K562 (cell line): ENCODE measurements at regions not wholly inside any gene's neighbourhood (a gene's known extent, or its start where the extent isn't known, plus 50 kb on each side); places are given as distances from the start of the nearest gene placed in this dataset.

Source experiments
- ATAC-seq: fragments of 200-7000 bp; cut with Tn5 transposase; 3 replicates; pipeline ENCODE4 v1.9.1; 2020; ENCODE audit warnings: moderate library complexity
- BruUV-seq: library from RNA; stranded (reverse); fragments of 400-500 nt; replicated peaks from 2 replicates; lab custom pipeline; 2021; lab: Mats Ljungman, UMichigan
- CTCF ChIA-PET: fragments of 300-600 bp; formaldehyde crosslinking; extraction: SDS; loops from one replicate; lab custom pipeline; 2021; ENCODE audit warnings: low intra/inter-chr PET ratio; lab: Yijun Ruan, JAX
- POLR2A ChIA-PET: fragments of 300-600, 350-650 bp; sonication (Branson Sonifier 250); formaldehyde crosslinking; extraction: SDS; loops from one replicate; lab custom pipeline; 2021; ENCODE audit warnings: antibody characterized with exemption, inconsistent platforms; lab: Yijun Ruan, JAX
- DNase-seq, 4 experiments: peaks; one replicate each; pipeline versions ENCODE4 v3.0.0 to v3.0.0-alpha.2; 2011 to 2018; ENCODE audit warnings: low spot score in 3 of 4, mixed read lengths in 3 of 4; ENCODE audit errors: extremely low read depth in 1 of 4
- FAIRE-seq: peaks from 2 replicates; lab custom pipeline; 2011; peaks lifted over from hg19 to GRCh38; lab: Jason Lieb, UNC
- H2AFZ ChIP-seq: 2 replicates; pipeline ENCODE4 v1.6.0; 2011; ENCODE audit warnings: low read depth, low read length, control low read depth, inconsistent platforms
- H3K27ac ChIP-seq: fragments of 200-600 bp; 3 replicates; pipeline ENCODE4 v1.8.0; 2011; ENCODE audit warnings: low read depth, mild to moderate bottlenecking, control low read depth, inconsistent platforms, low read length, moderate library complexity, mixed read lengths; ENCODE audit errors: extremely low read depth
- H3K27me3 ChIP-seq, 2 experiments: fragments of 300-600 bp in 1 of 2; 2 replicates in 1 of 2; 3 replicates in 1 of 2; pipeline versions ENCODE4 v1.6.0 to v1.8.0; 2011; ENCODE audit warnings: inconsistent platforms in 2 of 2, low read length in 2 of 2, mild to moderate bottlenecking in 1 of 2, mixed read lengths in 1 of 2, moderate library complexity in 1 of 2; ENCODE audit not compliant: control insufficient read depth in 2 of 2, insufficient read depth in 2 of 2
- H3K36me3 ChIP-seq: fragments of 300-600 bp; 3 replicates; pipeline ENCODE4 v1.8.0; 2011; ENCODE audit warnings: mild to moderate bottlenecking, low read length, inconsistent platforms; ENCODE audit not compliant: control insufficient read depth, insufficient read depth
- H3K4me1 ChIP-seq, 2 experiments: fragments of 200-600 bp in 1 of 2; replicated peaks in 1 of 2; 2 replicates in 1 of 2; 3 replicates in 1 of 2; pipeline versions ENCODE4 v1.5.1 to v1.8.0; 2011; ENCODE audit warnings: inconsistent platforms in 2 of 2, low read length in 2 of 2, mild to moderate bottlenecking in 1 of 2, mixed read lengths in 1 of 2, moderate library complexity in 1 of 2; ENCODE audit not compliant: control insufficient read depth in 2 of 2, insufficient read depth in 2 of 2
- H3K4me2 ChIP-seq: 2 replicates; pipeline ENCODE4 v1.6.1; 2011; ENCODE audit warnings: low read length, control low read depth, inconsistent platforms, mixed read lengths; ENCODE audit not compliant: insufficient read depth
- H3K4me3 ChIP-seq: fragments of 200-600 bp; sonication (generic), shearing (Covaris generic); 2 replicates; pipeline ENCODE4 v1.5.1; 2016; ENCODE audit warnings: control low read depth, inconsistent platforms
- H3K79me2 ChIP-seq: fragments of 200-600 bp; 3 replicates; pipeline ENCODE4 v1.8.0; 2011; ENCODE audit warnings: low read length, inconsistent platforms; ENCODE audit not compliant: control insufficient read depth, insufficient read depth
- H3K9ac ChIP-seq, 2 experiments: 2 replicates each; pipeline versions ENCODE4 v1.6.0 to v1.6.1; 2011; ENCODE audit warnings: low read depth in 2 of 2, low read length in 2 of 2, control low read depth in 1 of 2, inconsistent platforms in 1 of 2, mild to moderate bottlenecking in 1 of 2, mixed read lengths in 1 of 2; ENCODE audit not compliant: insufficient read depth in 1 of 2
- H3K9me1 ChIP-seq: one replicate; pipeline ENCODE4 v1.6.0; 2011; ENCODE audit warnings: inconsistent platforms, mild to moderate bottlenecking, low read length, moderate library complexity; ENCODE audit not compliant: control insufficient read depth, insufficient read depth
- H3K9me3 ChIP-seq: replicated peaks from 2 replicates; pipeline ENCODE4 v1.5.1; 2011; ENCODE audit warnings: low read depth, low read length, inconsistent platforms; ENCODE audit not compliant: control insufficient read depth, insufficient read depth
- H4K20me1 ChIP-seq: replicated peaks from 2 replicates; pipeline ENCODE4 v1.6.1; 2011; ENCODE audit warnings: low read length, inconsistent platforms, mixed read lengths; ENCODE audit not compliant: control insufficient read depth, insufficient read depth
- CC2D1A ChIP-seq: fragments of 450-650 bp; IDR thresholded peaks from 2 replicates; pipeline ENCODE4 v1.6.1; 2017; ENCODE audit warnings: mild to moderate bottlenecking
- CEBPB ChIP-seq: fragments of 450-650 bp; IDR thresholded peaks from 2 replicates; pipeline ENCODE4 v1.6.1; 2016; ENCODE audit warnings: missing genetic modification characterization, missing compliant biosample characterization
- CHD1 ChIP-seq: fragments of 200-600 bp; sonication (generic); IDR thresholded peaks from one replicate; pipeline ENCODE4 v1.6.1; 2012; ENCODE audit warnings: mild to moderate bottlenecking, moderate library complexity, low read length, inconsistent platforms
- DPF2 ChIP-seq: fragments of 450-650 bp; IDR thresholded peaks from 2 replicates; pipeline ENCODE4 v1.6.1; 2016
- ETV6 ChIP-seq, 3 experiments: fragments of 150-350 bp in 1 of 3; sonication (generic) in 1 of 3; formaldehyde crosslinking in 1 of 3; IDR thresholded peaks; 2 replicates each; pipeline versions ENCODE4 v1.6.1 to v1.8.0; 2014 to 2022; ENCODE audit warnings: borderline replicate concordance in 2 of 3, low read depth in 2 of 3, antibody characterized with exemption in 1 of 3, low read length in 1 of 3, mild to moderate bottlenecking in 1 of 3, missing genetic modification reagents in 1 of 3
- GABPB2 ChIP-seq: fragments of 250-450 bp; sonication (Bioruptor Pico); conservative IDR thresholded peaks from 2 replicates; pipeline ENCODE4 v1.5.1; 2021; ENCODE audit warnings: mild to moderate bottlenecking
- HDAC2 ChIP-seq: fragments of 450-650 bp; IDR thresholded peaks from 2 replicates; pipeline ENCODE4 v1.6.1; 2016; ENCODE audit warnings: mild to moderate bottlenecking
- HMGN3 ChIP-seq: IDR thresholded peaks from 2 replicates; pipeline ENCODE4 v1.6.1; 2011; ENCODE audit warnings: borderline replicate concordance, low read depth, mild to moderate bottlenecking, mixed read lengths, low read length; ENCODE audit not compliant: insufficient read length; ENCODE audit errors: extremely low read depth
- NR2C2 ChIP-seq, 2 experiments: fragments of 200-800 bp in 1 of 2; sonication (Bioruptor generic) in 1 of 2; sonication (generic) in 1 of 2; formaldehyde crosslinking in 1 of 2; IDR thresholded peaks; 2 replicates each; pipeline versions ENCODE4 v1.6.1 to v1.8.0; 2016 to 2022; ENCODE audit warnings: mild to moderate bottlenecking in 1 of 2, missing compliant biosample characterization in 1 of 2, missing genetic modification characterization in 1 of 2, missing genetic modification reagents in 1 of 2
- NUFIP1 ChIP-seq: fragments of 450-650 bp; IDR thresholded peaks from 2 replicates; pipeline ENCODE4 v1.6.1; 2018; ENCODE audit not compliant: partially characterized antibody
- POLR3A ChIP-seq: IDR thresholded peaks from 2 replicates; pipeline ENCODE4 v1.6.1; 2011; ENCODE audit warnings: borderline replicate concordance, mild to moderate bottlenecking, moderate library complexity; ENCODE audit not compliant: insufficient read length, insufficient read depth; ENCODE audit errors: extremely low read depth
- RBM39 ChIP-seq: fragments of 200-400 bp; formaldehyde crosslinking; optimal IDR thresholded peaks from 2 replicates; pipeline ENCODE3; 2018; ENCODE audit warnings: low read depth, low read length
- RCOR1 ChIP-seq, 2 experiments: IDR thresholded peaks; 2 replicates each; pipeline ENCODE4 v1.6.1; 2012; ENCODE audit warnings: low read depth in 2 of 2, low read length in 2 of 2, borderline replicate concordance in 1 of 2, improper control_type of control experiment in 1 of 2
- RUNX1 ChIP-seq: sonication (generic); IDR thresholded peaks from 2 replicates; pipeline ENCODE4 v1.6.1; 2016; ENCODE audit warnings: antibody characterized with exemption, low read depth
- SAFB2 ChIP-seq: fragments of 200-400 bp; formaldehyde crosslinking; IDR thresholded peaks from 2 replicates; pipeline ENCODE4 v1.6.1; 2018; ENCODE audit warnings: borderline replicate concordance, low read length, low read depth, moderate library complexity; ENCODE audit not compliant: severe bottlenecking
- SIN3B ChIP-seq: fragments of 450-650 bp; IDR thresholded peaks from 2 replicates; pipeline ENCODE4 v1.6.1; 2017; ENCODE audit warnings: low read depth, mild to moderate bottlenecking, moderate library complexity
- SMAD4 ChIP-seq: fragments of 250-450 bp; sonication (Bioruptor Pico); conservative IDR thresholded peaks from 2 replicates; pipeline ENCODE4 v1.8.0; 2021; ENCODE audit warnings: inconsistent platforms, mild to moderate bottlenecking, moderate library complexity
- SNAPC5 ChIP-seq: fragments of 250-450 bp; sonication (Bioruptor Pico); IDR thresholded peaks from 2 replicates; pipeline ENCODE4 v1.8.0; 2021; ENCODE audit warnings: moderate library complexity, mild to moderate bottlenecking, inconsistent platforms
- TCF7L2 ChIP-seq: fragments of 150-350 bp; IDR thresholded peaks from 2 replicates; pipeline ENCODE4 v1.6.1; 2016; ENCODE audit warnings: low read depth, mild to moderate bottlenecking, low read length, moderate library complexity
- ZNF282 ChIP-seq: sonication (generic); formaldehyde crosslinking; IDR thresholded peaks from 2 replicates; pipeline ENCODE4 v1.8.1; 2023; ENCODE audit warnings: missing genetic modification reagents
- ZNF347 ChIP-seq: fragments of 450-650 bp; formaldehyde crosslinking; IDR thresholded peaks from 2 replicates; pipeline ENCODE4 v1.4.0; 2020; ENCODE audit warnings: low read depth, mild to moderate bottlenecking, moderate library complexity
- ZNF431 ChIP-seq: sonication (generic); formaldehyde crosslinking; IDR thresholded peaks from 2 replicates; pipeline ENCODE4 v1.8.0; 2022; ENCODE audit warnings: mild to moderate bottlenecking, missing genetic modification reagents
- ZNF717 ChIP-seq: fragments of 250-450 bp; sonication (Bioruptor Pico); IDR thresholded peaks from 2 replicates; pipeline ENCODE4 v1.5.0; 2021
- WGBS: fragments of 100-300 bp; shearing (Covaris generic); methylation state at CpG from one replicate; pipeline ENCODE4 v1.1.6; 2016; ENCODE audit warnings: low coverage, mixed read lengths; ENCODE audit not compliant: insufficient coverage; ENCODE audit errors: missing lambda C conversion rate; 5-methylcytosine and 5-hydroxymethylcytosine counted together
- in situ Hi-C: fragments of 300-500 bp; cut with MboI; formaldehyde crosslinking; loops from 4 replicates; pipeline ENCODE4 v1.15.0; 2018; ENCODE audit warnings: inconsistent platforms, mixed read lengths
- intact Hi-C: fragments of 100-400 bp; cut with micrococcal nuclease; formaldehyde crosslinking; loops from 2 replicates; pipeline ENCODE4 v1.14.2; 2022
- TF ChIP-seq, protein P1 (sequence below): fragments of 450-650 bp; formaldehyde crosslinking; IDR thresholded peaks from 2 replicates; pipeline ENCODE4 v1.4.0; 2020; ENCODE audit warnings: mild to moderate bottlenecking

DNA sequence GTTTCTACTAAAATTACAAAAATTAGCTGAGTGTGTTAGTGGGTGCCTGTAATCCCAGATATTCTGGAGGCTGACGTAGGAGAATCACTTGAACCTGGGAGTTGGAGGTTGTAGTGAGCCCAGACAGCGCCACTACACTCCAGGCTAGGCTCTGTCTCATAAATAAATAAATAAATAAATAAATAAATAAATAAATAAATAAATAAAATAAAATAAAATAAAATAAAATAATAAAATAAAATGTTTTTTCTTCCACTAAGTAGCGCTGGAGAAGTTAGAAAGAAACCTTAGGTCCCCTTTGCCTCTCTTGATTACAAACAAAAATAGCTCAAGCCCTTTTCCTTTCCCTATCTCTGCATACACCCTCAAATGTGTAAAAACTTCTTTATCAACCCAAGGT lies 525.9 kb downstream of the IPMK start (continued):
- TF ChIP-seq ETV6 (IDR thresholded peaks at IDR 0.05; ENCODE audit: borderline replicate concordance in 1 of 2, low read depth in 2 of 2, low read length in 1 of 2), result no peak
- TF ChIP-seq ETV6 (CRISPR knock-in tag; IDR thresholded peaks at IDR 0.05; ENCODE audit: borderline replicate concordance), result no peak
- TF ChIP-seq GABPB2 (CRISPR knock-in tag), result no peak
- no peak for TF ChIP-seq HDAC2
- no peak for TF ChIP-seq ZNF717 (CRISPR knock-in tag)
- TF ChIP-seq HMGN3, result no peak
- no peak for TF ChIP-seq ZNF431 (CRISPR knock-in tag)
- TF ChIP-seq, protein P1, sequence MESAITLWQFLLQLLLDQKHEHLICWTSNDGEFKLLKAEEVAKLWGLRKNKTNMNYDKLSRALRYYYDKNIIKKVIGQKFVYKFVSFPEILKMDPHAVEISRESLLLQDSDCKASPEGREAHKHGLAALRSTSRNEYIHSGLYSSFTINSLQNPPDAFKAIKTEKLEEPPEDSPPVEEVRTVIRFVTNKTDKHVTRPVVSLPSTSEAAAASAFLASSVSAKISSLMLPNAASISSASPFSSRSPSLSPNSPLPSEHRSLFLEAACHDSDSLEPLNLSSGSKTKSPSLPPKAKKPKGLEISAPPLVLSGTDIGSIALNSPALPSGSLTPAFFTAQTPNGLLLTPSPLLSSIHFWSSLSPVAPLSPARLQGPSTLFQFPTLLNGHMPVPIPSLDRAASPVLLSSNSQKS (CRISPR knock-in tag), result no peak
- no peak for TF ChIP-seq NUFIP1
- TF ChIP-seq NR2C2 (CRISPR knock-in tag; IDR thresholded peaks at IDR 0.05), result no peak
- TF ChIP-seq NR2C2 (tag; IDR thresholded peaks at IDR 0.05), result no peak
- TF ChIP-seq CEBPB (tag), result no peak

DNA sequence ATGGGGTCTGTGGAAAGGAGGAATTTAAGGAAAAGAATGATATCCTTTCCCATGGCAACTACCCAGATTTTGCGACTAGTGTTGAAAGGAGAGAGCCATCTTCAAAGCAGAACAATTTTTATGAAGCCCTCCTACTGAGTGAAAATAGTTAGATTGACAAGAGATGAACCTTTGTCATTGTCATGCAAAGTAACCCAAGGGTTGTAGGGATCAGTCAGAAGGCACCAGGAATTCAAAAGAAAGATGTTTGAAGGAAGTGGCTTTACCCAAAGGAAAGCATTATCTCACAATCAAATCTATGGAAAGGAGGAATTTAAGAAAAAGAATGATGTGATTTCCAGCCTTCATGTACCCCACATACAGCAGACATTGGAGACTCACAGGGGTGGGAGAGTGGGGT lies 544.4 kb downstream of the IPMK start:
- H3K36me3 ChIP-seq, result no peaks in the 10 kb centered on the region
- H3K27ac ChIP-seq, result no peak overlapping the region
- BruUV-seq, result no TSS peak
- no peak overlapping the region for H3K4me2 ChIP-seq
- no peaks in the 10 kb centered on the region for H3K9me1 ChIP-seq
- no peaks in the 10 kb centered on the region for H3K27me3 ChIP-seq
- H2AFZ ChIP-seq, result no peak overlapping the region
- POLR2A ChIA-PET, result no interaction called here
- 0% methylated on average over 1 of the region's 1 CpG for WGBS
- intact Hi-C loops, result no loop called here
- no peaks in the 10 kb centered on the region for H4K20me1 ChIP-seq
- H3K9me3 ChIP-seq, result no peaks in the 10 kb centered on the region; the same call in 1 of the 2 replicates
- in situ Hi-C loops, result no loop called here
- no peak overlapping the region for H3K9ac ChIP-seq
- no peaks in the 10 kb centered on the region for H3K4me1 ChIP-seq
- ATAC-seq (no peak), FAIRE-seq (no peak), DNase-seq (no peak)
- H3K79me2 ChIP-seq, result no peaks in the 10 kb centered on the region
- H3K4me3 ChIP-seq, result no peak overlapping the region
- CTCF ChIA-PET, result no interaction called here
- TF ChIP-seq ZNF347, result no peak
- no peak for TF ChIP-seq SMAD4 (CRISPR knock-in tag)
- TF ChIP-seq CHD1, result no peak
- TF ChIP-seq DPF2, result no peak
- TF ChIP-seq RUNX1, result no peak
- TF ChIP-seq ZNF282 (CRISPR knock-in tag), result no peak
- no peak for TF ChIP-seq RBM39
- TF ChIP-seq TCF7L2, result no peak
- no peak for TF ChIP-seq POLR3A
- TF ChIP-seq SIN3B, result no peak
- no peak for TF ChIP-seq SAFB2
- TF ChIP-seq SNAPC5 (CRISPR knock-in tag), result no peak
- no peak for TF ChIP-seq RCOR1 (IDR thresholded peaks at IDR 0.05; ENCODE audit: borderline replicate concordance in 1 of 2, low read depth in 2 of 2, low read length in 2 of 2)
- TF ChIP-seq ZNF717 (CRISPR knock-in tag), result no peak
- TF ChIP-seq CC2D1A, result no peak
- TF ChIP-seq GABPB2 (CRISPR knock-in tag), result no peak
